HG03469 (cell line): ENCODE measurements at regions not wholly inside any gene's neighbourhood (a gene's known extent, or its start where the extent isn't known, plus 50 kb on each side); places are given as distances from the start of the nearest gene placed in this dataset.
"Not testable (repeated sequence)": the region's sequence is repeated elsewhere in the genome, so short reads cannot be mapped to it uniquely, and the experiment has no call there.

Source experiments
- ATAC-seq: cut with Tn5 transposase; IDR thresholded peaks from one replicate; pipeline ENCODE4 v1.9.1; 2021; ENCODE audit warnings: mild to moderate bottlenecking, moderate library complexity, moderate number of reproducible peaks; ENCODE audit not compliant: unreplicated experiment

DNA sequence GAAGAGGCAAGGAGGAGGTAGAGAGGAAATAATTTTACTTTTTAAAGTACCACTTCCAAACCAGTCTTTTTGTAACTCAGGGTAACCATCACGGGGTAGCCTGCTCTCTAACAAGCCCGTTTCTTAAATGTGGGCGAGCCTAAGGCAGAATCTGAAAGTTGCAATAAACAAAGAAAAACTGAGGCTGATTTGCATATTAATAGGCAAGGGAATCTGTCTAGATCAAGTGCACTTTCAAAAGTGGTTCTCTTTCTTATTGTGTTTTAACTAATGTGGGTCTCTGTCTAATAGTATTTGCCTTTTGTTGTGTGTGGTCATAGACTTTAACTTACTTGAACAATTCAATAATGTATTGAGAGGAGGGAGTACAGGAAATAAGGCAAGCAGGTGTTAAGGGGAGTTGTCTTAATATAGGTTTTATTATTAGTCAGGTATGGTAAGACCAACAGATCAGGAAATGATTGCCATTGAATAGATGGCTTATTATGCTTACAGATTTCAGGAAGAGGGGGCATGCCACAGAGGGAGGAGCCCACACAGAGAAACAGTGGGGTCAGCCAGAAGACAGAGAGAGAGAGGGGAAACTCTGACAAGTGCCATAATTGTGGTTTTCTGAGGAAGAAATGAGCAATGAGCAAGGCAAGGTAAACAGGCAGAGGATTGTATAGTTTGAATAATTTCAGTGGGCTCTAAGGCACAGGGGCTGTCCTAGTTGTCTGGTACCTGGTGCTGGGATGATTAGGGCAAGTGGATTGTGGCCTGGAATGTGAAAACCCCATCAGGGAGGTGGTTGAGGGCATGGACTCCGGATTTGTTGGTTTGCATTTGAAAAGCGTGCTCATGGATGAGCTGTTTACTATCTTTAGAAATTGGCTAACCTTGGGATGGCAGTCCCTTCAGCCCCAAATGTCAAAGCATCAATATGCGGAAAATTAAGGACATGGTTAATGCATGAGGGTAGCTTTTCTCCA lies 237.2 kb downstream of the TOX3 start:
- no peak for ATAC-seq

GRCh38 chr16:52308051-52308450 lies 238.9 kb downstream of the TOX3 start:
- ATAC-seq: no peak

- ATAC-seq: no peak
Measured at GRCh38 chr16:52301026-52301425, 245.9 kb downstream of the TOX3 start.

DNA sequence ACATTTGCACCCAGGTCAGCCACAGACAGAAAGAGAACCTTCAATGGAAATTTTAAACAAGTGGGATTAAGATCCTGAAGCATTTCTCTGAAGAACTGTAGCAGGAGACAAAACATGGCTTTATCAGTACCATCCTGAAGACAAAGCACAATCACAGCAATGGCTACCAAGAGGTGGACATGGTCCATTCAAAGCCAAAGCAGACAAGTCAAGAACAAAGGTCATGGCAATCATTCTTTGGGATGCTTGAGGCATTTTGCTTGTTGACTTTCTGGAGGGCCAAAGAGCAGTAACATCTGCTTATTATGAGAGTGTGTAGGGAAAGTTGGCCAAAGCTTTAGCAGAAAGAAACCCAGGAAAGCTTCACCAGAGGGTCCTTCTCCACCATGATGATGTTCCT lies 248.2 kb downstream of the TOX3 start:
- ATAC-seq: no peak

- not testable (repeated sequence) for ATAC-seq
Measured at GRCh38 chr16:52296706-52297315, 250.1 kb downstream of the TOX3 start.

DNA sequence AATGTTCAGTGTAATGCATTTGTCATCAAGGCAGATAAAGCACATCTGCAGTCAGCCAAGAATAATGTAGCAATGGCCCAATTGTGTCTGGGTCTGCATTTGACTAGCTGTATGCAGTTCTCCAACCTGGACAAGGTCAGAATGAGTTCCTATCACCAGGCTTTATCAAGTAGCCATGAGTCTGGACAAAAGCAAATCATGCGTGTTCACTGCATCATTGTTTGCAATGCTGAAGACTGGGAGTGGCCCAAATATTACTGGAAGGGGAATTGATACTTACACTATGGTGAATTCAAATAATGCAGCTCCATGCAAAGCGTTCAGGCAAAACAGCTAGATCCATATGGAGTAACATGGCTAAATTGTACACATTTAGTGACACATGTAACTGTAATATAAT lies 250.9 kb downstream of the TOX3 start:
- ATAC-seq: no peak

DNA sequence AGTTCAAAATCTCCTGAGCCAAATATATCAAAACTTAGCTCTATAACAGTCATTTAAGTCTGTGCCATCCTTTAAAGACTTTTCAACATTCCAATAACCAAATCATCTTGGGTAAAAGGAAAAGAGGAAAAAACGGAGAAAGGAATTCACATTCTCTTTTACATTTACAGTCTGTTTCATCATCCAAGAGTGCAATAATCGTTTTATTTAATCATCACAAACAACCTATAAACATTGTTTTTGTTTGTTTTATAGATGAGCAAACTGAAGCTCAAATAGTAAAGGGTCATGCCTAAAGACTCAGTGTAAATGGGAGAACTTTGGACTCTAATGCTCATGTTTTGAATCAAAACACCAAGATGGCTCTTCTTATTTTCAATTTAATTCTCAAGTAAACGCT lies 252.3 kb downstream of the TOX3 start:
- no peak for ATAC-seq

GRCh38 chr16:52293204-52293603 lies 253.7 kb downstream of the TOX3 start:
- no peak for ATAC-seq

GRCh38 chr16:52283584-52284375 lies 263.2 kb downstream of the TOX3 start:
- no peak for ATAC-seq

DNA sequence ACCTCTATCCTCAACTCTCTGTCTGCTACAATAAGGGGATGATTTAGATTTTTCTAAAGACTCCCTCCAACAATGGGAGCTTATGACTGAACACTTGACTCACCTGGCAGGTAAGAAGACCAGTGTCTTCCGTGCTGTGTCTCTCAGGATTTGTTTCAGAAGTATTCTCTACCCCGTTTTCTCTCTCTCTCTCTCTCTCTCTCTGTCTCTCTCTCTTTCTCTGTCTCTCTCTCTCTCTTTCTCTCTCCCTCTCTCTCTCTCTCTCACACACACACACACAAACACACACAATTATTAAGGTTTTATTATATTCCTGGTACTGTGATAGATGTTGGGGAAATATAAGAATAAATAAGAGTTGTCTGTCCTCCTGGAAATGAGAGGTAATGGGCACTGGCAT lies 263.9 kb downstream of the TOX3 start:
- ATAC-seq: no peak

DNA sequence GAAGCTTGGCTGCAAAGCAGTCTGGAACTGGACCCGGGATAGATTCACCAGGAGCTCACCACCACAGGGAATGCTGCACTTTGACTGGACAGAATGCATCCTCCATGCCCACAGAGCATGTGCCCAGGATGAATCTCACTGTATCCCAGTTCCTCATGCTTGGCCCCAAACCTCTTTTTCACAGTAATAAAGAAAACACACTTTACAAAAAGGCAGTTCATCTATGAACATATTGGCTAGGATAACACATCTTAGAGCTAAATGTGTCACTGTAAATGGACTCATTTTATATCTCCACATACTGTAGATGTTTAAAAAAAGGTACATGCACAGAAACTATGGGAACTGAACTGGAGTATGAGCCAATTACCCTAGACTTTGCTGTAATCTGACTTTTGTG lies 266.9 kb downstream of the TOX3 start:
- no peak for ATAC-seq

- ATAC-seq: no peak
Measured at GRCh38 chr16:52271088-52271750, 275.7 kb downstream of the TOX3 start.

GRCh38 chr16:52265446-52265861 lies 281.5 kb downstream of the TOX3 start:
- no peak for ATAC-seq

DNA sequence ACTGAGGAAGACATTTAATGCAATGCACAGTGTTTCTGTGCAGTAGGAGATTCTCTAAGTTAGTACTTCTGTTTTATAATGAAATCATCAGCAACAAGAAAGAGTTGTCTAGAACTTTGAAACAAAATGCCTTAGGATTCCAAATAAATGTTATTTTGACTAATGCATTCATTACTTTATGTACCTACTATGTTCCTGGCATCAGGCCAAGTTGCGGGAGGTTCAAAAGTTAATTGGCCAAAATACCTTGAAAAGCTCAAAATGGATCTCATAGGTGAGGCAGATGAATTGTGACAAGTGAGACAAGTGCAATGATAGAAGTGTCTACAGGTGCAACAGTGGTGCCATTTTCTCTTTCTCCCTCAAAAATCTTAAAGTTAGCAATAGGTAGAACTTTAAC lies 289.4 kb downstream of the TOX3 start:
- no peak for ATAC-seq

GRCh38 chr16:52256310-52257078 lies 290.4 kb downstream of the TOX3 start:
- no peak for ATAC-seq

DNA sequence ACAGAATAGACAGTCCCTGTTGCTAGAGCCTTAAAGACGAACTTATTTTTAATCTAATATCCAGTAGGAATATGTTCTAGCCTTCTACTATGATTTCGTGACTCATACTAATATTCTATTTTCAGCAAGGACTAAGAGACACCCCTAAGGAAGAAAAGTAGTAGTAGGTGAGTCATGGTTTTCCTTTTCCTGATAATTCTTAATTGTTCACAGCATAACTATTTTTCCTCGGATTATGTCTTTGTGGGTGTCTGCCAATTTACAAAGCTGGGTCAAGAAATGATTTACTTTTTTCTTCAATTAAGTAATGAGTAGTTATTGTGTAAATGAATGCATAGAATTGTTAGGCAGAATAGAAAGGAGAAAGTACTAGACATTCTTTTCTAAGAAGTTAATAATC lies 292.2 kb downstream of the TOX3 start:
- ATAC-seq: no peak

DNA sequence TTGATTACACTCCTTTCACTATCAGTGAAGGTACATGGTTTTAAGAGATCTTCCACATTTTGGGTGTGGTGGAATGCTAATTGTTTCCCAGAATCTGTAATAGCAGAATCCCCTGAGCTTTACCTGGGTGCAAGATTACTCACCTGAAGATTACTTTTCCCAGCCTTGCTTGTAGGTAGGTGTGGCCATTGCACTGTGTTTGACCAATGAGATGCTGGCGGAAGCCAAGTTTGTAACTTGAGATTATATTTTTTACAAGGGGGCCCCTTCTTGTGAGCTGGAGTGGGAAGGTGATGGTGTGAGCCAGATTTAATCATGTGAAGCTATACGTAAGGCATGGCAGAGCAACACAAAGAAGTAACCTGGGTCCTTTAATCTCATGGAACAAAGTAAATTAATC lies 294.3 kb downstream of the TOX3 start:
- no peak for ATAC-seq

DNA sequence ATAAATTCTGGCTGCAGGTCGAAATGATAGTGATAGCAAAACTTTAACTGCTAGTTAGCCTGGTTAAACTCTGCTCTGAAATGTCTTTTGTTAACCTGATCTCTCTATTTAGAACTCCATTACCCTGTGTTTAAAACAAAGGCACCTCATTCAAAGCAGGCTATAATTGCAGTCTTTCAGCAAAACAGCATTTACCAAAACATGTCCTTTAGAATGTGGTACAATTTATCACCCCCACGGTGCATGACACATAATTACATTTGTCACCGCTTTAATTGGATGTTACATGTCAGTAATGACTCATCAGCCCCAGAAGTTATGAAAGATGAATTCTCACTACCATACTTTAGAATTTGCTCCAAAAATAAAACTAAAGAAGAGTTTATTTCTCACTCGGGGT lies 295.4 kb downstream of the TOX3 start:
- ATAC-seq: no peak

- no peak for ATAC-seq
Measured at GRCh38 chr16:52247737-52248136, 299.2 kb downstream of the TOX3 start.

DNA sequence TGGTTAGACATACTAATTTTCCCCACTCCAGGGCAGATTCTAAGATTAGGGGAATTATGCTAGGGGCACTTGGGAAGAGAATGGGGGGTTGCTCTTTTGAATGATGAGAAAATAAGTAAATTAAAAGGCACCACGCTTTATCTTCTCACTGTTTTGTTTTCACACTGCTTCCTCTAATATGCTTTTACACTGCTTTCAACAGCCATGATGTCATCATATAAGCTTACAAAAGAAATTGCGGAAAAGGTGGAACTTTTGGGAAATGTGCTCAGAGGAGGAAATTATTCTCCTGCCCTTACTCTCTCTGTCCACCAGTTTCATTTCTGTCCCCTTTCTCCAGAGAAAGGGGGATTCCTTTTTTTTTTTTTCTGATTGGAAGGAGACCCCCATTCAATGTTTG lies 308.2 kb downstream of the TOX3 start:
- ATAC-seq: no peak
